ENCODE measurements at regions not wholly inside any gene's neighbourhood (a gene's known extent, or its start where the extent isn't known, plus 50 kb on each side); places are given as distances from the start of the nearest gene placed in this dataset.

- TF ChIP-seq ZFX (IDR thresholded peaks at IDR 0.05) (no peak), CTCF (conservative IDR thresholded peaks at IDR 0.05) (no peak)
- no peak overlapping the region for H3K27ac ChIP-seq
These were observed 247.1 kb upstream of the CDIN1 start for GRCh38 chr15:36332301-36332700.

- TF ChIP-seq CTCF (conservative IDR thresholded peaks at IDR 0.05) (no peak), ZFX (IDR thresholded peaks at IDR 0.05) (no peak)
- H3K27ac ChIP-seq, result no peak overlapping the region
These were observed 246.5 kb upstream of the CDIN1 start for GRCh38 chr15:36332896-36333295.

- H3K27ac ChIP-seq, result no peak overlapping the region
- TF ChIP-seq ZFX (IDR thresholded peaks at IDR 0.05) (no peak), CTCF (conservative IDR thresholded peaks at IDR 0.05) (no peak)
These were observed 245.4 kb upstream of the CDIN1 start for GRCh38 chr15:36334059-36334458.

- H3K27ac ChIP-seq, result no peak overlapping the region
- TF ChIP-seq ZFX (IDR thresholded peaks at IDR 0.05) (no peak), CTCF (conservative IDR thresholded peaks at IDR 0.05) (no peak)
These were observed 244.2 kb upstream of the CDIN1 start for GRCh38 chr15:36335224-36335623.

GRCh38 chr15:36335659-36336058, 243.8 kb upstream of the CDIN1 start:
- TF ChIP-seq ZFX (IDR thresholded peaks at IDR 0.05) (no peak), CTCF (conservative IDR thresholded peaks at IDR 0.05) (no peak)
- no peak overlapping the region for H3K27ac ChIP-seq

GRCh38 chr15:36344887-36345286, 234.5 kb upstream of the CDIN1 start:
- no peak overlapping the region for H3K27ac ChIP-seq
- TF ChIP-seq ZFX (IDR thresholded peaks at IDR 0.05), result no peak
- TF ChIP-seq CTCF (conservative IDR thresholded peaks at IDR 0.05), result no peak

GRCh38 chr15:36347272-36347858, 232.1 kb upstream of the CDIN1 start:
- TF ChIP-seq CTCF (conservative IDR thresholded peaks at IDR 0.05) (no peak), ZFX (IDR thresholded peaks at IDR 0.05) (no peak)
- H3K27ac ChIP-seq, result no peak overlapping the region

Measured in C4-2B (cell line).